Lower lobe of right lung (tissue), 2 donors: ENCODE measurements at regions not wholly inside any gene's neighbourhood (a gene's known extent, or its start where the extent isn't known, plus 50 kb on each side); places are given as distances from the start of the nearest gene placed in this dataset.
A peak's percentile ranks its signal among the peaks of the same experiment; 100 is the strongest.

Source experiments
- ATAC-seq, 2 donors: fragments of 200-7000 bp; cut with Tn5 transposase; one replicate each; pipeline ENCODE4 v1.9.1; 2020 to 2022; ENCODE audit warnings: mild to moderate bottlenecking in 2 of 2, moderate library complexity in 2 of 2
- DNase-seq: peaks from one replicate; pipeline ENCODE4 v3.0.0-alpha.2; 2020
- H3K27ac ChIP-seq: fragments of 200-600 bp; one replicate; pipeline ENCODE4 v1.8.0; 2022
- H3K27me3 ChIP-seq: fragments of 200-600 bp; one replicate; pipeline ENCODE4 v1.8.0; 2022; ENCODE audit warnings: low read depth
- H3K36me3 ChIP-seq: fragments of 200-600 bp; one replicate; pipeline ENCODE4 v1.8.0; 2022; ENCODE audit warnings: mild to moderate bottlenecking
- H3K4me1 ChIP-seq: fragments of 200-600 bp; one replicate; pipeline ENCODE4 v1.8.0; 2022
- H3K4me3 ChIP-seq: fragments of 200-600 bp; one replicate; pipeline ENCODE4 v1.8.0; 2022; ENCODE audit warnings: mild to moderate bottlenecking
- H3K9me3 ChIP-seq: fragments of 200-600 bp; one replicate; pipeline ENCODE4 v1.8.0; 2022
- CTCF ChIP-seq: fragments of 200-600 bp; IDR thresholded peaks from one replicate; pipeline ENCODE4 v1.8.0; 2022; ENCODE audit warnings: antibody characterized with exemption, mild to moderate bottlenecking
- intact Hi-C: fragments of 100-400 bp; cut with DNase I; formaldehyde crosslinking; loops from one replicate; pipeline ENCODE4 v1.11.0; 2022
- donor health status: DM: no; HTN: yes; CAD: no; lungs with severe emphysema.

- peak in 1 of 2 donors; percentile 29 for ATAC-seq
- intact Hi-C loops: no loop called here
- Histone ChIP-seq H3K4me1 (no peaks in the 10 kb centered on the region), H3K27ac (no peak overlapping the region), H3K27me3 (no peaks in the 10 kb centered on the region), H3K4me3 (no peak overlapping the region), H3K9me3 (no peaks in the 10 kb centered on the region), H3K36me3 (no peaks in the 10 kb centered on the region)
- TF ChIP-seq CTCF: no peak
- no peak for DNase-seq
These were observed 462.4 kb upstream of the ACVR2A start for GRCh38 chr2:147382322-147382948.

GRCh38 chr2:147378403-147378802 is 466.4 kb upstream of the ACVR2A start:
- no peak for DNase-seq
- TF ChIP-seq CTCF: no peak
- no peak overlapping the region for H3K27ac ChIP-seq
- no peaks in the 10 kb centered on the region for H3K27me3 ChIP-seq
- no peak overlapping the region for H3K4me3 ChIP-seq
- intact Hi-C loops: no loop called here
- no peaks in the 10 kb centered on the region for H3K4me1 ChIP-seq
- ATAC-seq: no peak
- no peaks in the 10 kb centered on the region for H3K36me3 ChIP-seq
- no peaks in the 10 kb centered on the region for H3K9me3 ChIP-seq

DNA sequence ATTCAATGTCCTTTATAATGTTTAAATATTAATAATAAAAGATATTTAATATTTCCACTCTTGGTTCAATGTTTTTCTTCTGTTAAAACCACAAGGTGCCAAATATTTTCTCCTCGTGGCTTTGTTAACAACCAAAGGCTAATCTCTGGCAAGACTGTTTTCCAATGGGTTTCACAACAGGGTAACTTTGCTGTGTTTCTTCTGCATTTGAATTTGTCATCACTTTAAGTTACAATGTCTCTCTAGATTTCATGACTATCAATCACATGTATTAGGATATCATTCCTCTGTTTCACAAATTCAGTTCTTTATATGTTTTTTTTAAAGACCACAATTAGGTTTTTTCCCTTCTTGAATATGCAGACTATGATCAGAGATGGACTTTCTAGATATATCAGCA is 469.8 kb upstream of the ACVR2A start:
- ATAC-seq (no peak), DNase-seq (no peak)
- no peak for TF ChIP-seq CTCF
- Histone ChIP-seq H3K27me3 (no peaks in the 10 kb centered on the region), H3K36me3 (no peaks in the 10 kb centered on the region), H3K4me1 (no peaks in the 10 kb centered on the region), H3K4me3 (no peak overlapping the region), H3K9me3 (no peaks in the 10 kb centered on the region), H3K27ac (no peak overlapping the region)
- intact Hi-C loops: no loop called here

DNA sequence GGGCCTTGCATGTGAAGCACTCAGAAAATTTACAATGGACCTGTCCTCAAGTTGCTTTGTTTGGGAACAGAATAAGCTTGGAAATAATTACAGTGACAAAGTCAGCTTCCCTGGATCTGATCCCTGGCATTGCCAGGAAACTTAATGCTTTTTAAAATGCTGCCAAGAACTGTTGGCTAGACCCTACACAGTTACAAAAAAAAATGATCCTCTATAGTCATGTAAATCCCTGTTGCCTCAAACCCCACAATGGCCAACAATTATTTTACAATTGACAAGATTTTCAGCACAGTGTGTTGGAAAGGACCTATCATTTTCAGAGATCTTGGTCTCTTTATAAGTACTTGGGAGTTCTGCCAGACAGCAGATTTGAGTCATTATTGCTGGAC is 470.4 kb upstream of the ACVR2A start:
- DNase-seq: no peak
- Histone ChIP-seq H3K27ac (no peak overlapping the region), H3K4me3 (no peak overlapping the region), H3K4me1 (no peaks in the 10 kb centered on the region), H3K27me3 (no peaks in the 10 kb centered on the region), H3K36me3 (no peaks in the 10 kb centered on the region), H3K9me3 (no peaks in the 10 kb centered on the region)
- no peak for ATAC-seq
- intact Hi-C loops: no loop called here
- no peak for TF ChIP-seq CTCF

DNA sequence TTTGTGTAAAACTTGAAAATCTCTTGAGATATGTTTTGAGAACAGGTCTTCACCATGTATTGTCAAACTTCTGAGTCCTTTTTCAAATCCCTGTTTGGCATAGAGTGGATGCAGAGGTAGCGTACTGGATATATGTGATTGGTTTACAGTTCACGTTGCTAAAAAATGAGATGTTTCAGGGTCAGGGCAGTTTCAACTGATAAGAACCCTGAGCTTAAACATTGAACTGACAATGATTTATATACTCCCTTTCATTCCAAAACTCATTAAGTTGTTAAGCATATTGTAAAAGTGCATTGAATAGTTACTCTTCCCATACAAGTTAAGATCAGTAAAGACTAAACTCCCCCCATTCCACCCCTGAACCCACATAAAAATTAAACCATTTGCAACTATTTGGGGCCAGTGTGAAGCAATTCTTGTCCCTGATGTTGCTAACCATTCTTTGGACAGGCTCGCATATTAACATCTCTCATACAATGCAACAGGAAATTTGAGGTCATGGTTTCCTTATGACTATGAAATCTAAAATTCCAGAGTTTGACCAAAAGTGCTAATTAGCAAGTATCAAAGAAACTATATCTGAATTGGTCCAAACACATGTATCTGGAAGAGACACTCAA is 470.9 kb upstream of the ACVR2A start:
- DNase-seq: no peak
- no peak for TF ChIP-seq CTCF
- Histone ChIP-seq H3K27ac (no peak overlapping the region), H3K36me3 (no peaks in the 10 kb centered on the region), H3K4me1 (no peaks in the 10 kb centered on the region), H3K4me3 (no peak overlapping the region), H3K27me3 (no peaks in the 10 kb centered on the region), H3K9me3 (no peaks in the 10 kb centered on the region)
- no peak for ATAC-seq
- intact Hi-C loops: no loop called here
